ENCODE measurements at regions not wholly inside any gene's neighbourhood (a gene's known extent, or its start where the extent isn't known, plus 50 kb on each side); places are given as distances from the start of the nearest gene placed in this dataset.
A peak's percentile ranks its signal among the peaks of the same experiment; 100 is the strongest.

GRCh38 chr12:116381744-116382685 lies 104.5 kb upstream of the MED13L start:
- ATAC-seq (no peak), DNase-seq (ENCODE audit: low spot score) (no peak), FAIRE-seq (no peak)
- H3K9me3 ChIP-seq (ENCODE audit: low read length), result no peaks in the 10 kb centered on the region
- H3K79me2 ChIP-seq (ENCODE audit: insufficient read depth, low read length), result no peaks in the 10 kb centered on the region
- ChIA-PET CTCF (ENCODE audit: low intra/inter-chr PET ratio, low total read pairs) (no interaction called here), POLR2A (no interaction called here)
- H3K4me1 ChIP-seq (ENCODE audit: insufficient read depth, low read length), result peaks cover 25% of the 10 kb centered on the region
- WGBS (ENCODE audit: low lambda C conversion rate), result 24% methylated on average over 17 of the region's 17 CpGs
- H3K27ac ChIP-seq (ENCODE audit: extremely low read length, insufficient read depth, low read length), result no peak overlapping the region
- BruUV-seq (replicated peaks), result no TSS peak
- H3K4me2 ChIP-seq (ENCODE audit: low read depth, low read length), result no peak overlapping the region
- in situ Hi-C loops (cut with HindIII; ENCODE audit: extremely low pct_ligation_motif_present, low pct_unique_long_range_greater_than_20kb) (no loop called here), intact Hi-C loops (cut with micrococcal nuclease; ENCODE audit: unreplicated experiment) (no loop called here)
- peaks cover 0 to 22% of the 10 kb centered on the region in 2 experiments; a peak in 3 of 5 replicates for H3K27me3 ChIP-seq (ENCODE audit: control insufficient read depth in 1 of 2, insufficient read depth in 2 of 2, low read length in 2 of 2)
- no peaks in the 10 kb centered on the region for H4K20me1 ChIP-seq (ENCODE audit: insufficient read depth, low read length)
- TF ChIP-seq GTF3A (CRISPR knock-in tag; conservative IDR thresholded peaks at IDR 0.05) (no peak), DBP (CRISPR knock-in tag; IDR thresholded peaks at IDR 0.05; ENCODE audit: not compliant biosample characterization) (no peak), RARG (CRISPR knock-in tag; IDR thresholded peaks at IDR 0.05; ENCODE audit: low read depth) (no peak), ZSCAN22 (CRISPR knock-in tag; IDR thresholded peaks at IDR 0.05) (no peak), FOXA1 (IDR thresholded peaks at IDR 0.05) (0 out of 2 replicates have a peak, but pooled peaks have one; percentile 7), FOXA1 (CRISPR knock-in tag; IDR thresholded peaks at IDR 0.05) (no peak)
- H3K36me3 ChIP-seq (replicated peaks in 1 of 2; ENCODE audit: control insufficient read depth in 1 of 2, insufficient read depth in 2 of 2, low read length in 2 of 2), result no peaks in the 10 kb centered on the region
- no peak overlapping the region for H2AFZ ChIP-seq (ENCODE audit: low read length)
- no peak overlapping the region for H3K4me3 ChIP-seq (replicated peaks in 1 of 3; ENCODE audit: insufficient read depth in 1 of 3, low read depth in 2 of 3, low read length in 3 of 3)
- no peak overlapping the region for H3K9ac ChIP-seq (ENCODE audit: insufficient read depth, low read depth, low read length)
